IMR-90 (cell line): ENCODE measurements at regions not wholly inside any gene's neighbourhood (a gene's known extent, or its start where the extent isn't known, plus 50 kb on each side); places are given as distances from the start of the nearest gene placed in this dataset.

Experiments used
- ATAC-seq: fragments of 200-7000 bp; cut with Tn5 transposase; 2 replicates; pipeline ENCODE4 v1.9.1; 2020; ENCODE audit warnings: low read depth, mild to moderate bottlenecking, moderate library complexity
- BruUV-seq: library from RNA; stranded (reverse); fragments of 400-500 nt; replicated peaks from 2 replicates; lab custom pipeline; 2021; lab: Mats Ljungman, UMichigan
- CTCF ChIA-PET: fragments of 300-600 bp; formaldehyde crosslinking; extraction: SDS; loops from one replicate; lab custom pipeline; 2021; ENCODE audit warnings: antibody characterized with exemption; lab: Yijun Ruan, JAX
- POLR2A ChIA-PET: fragments of 300-600 bp; sonication (Branson Sonifier 250); formaldehyde crosslinking; loops from one replicate; lab custom pipeline; 2022; ENCODE audit warnings: antibody characterized with exemption; ENCODE audit not compliant: unreplicated experiment; lab: Charles Lee
- DNase-seq: peaks from one replicate; pipeline ENCODE4 v3.0.0; 2013
- H2AFZ ChIP-seq: replicated peaks from 2 replicates; pipeline ENCODE3; 2013; ENCODE audit warnings: low read length, mild to moderate bottlenecking; ENCODE audit not compliant: poor library complexity
- H2AK5ac ChIP-seq: 2 replicates; pipeline ENCODE4 v1.6.1; 2013; ENCODE audit warnings: low read depth, low read length, inconsistent platforms
- H2AK9ac ChIP-seq: replicated peaks from 2 replicates; pipeline ENCODE3; 2013; ENCODE audit warnings: mild to moderate bottlenecking, low read depth, low read length, moderate library complexity; ENCODE audit not compliant: poor library complexity
- H2BK120ac ChIP-seq: 2 replicates; pipeline ENCODE4 v1.6.1; 2013; ENCODE audit warnings: low read depth, low read length, inconsistent platforms
- H2BK15ac ChIP-seq: 3 replicates; pipeline ENCODE4 v1.6.1; 2013; ENCODE audit warnings: low read depth, low read length, inconsistent platforms
- H2BK20ac ChIP-seq: 2 replicates; pipeline ENCODE4 v1.6.1; 2013; ENCODE audit warnings: low read depth, mild to moderate bottlenecking, inconsistent platforms, low read length, moderate library complexity
- H2BK5ac ChIP-seq: 2 replicates; pipeline ENCODE4 v1.6.1; 2013; ENCODE audit warnings: mild to moderate bottlenecking, low read depth, low read length, inconsistent platforms; ENCODE audit not compliant: poor library complexity, severe bottlenecking
- H3K14ac ChIP-seq: replicated peaks from 2 replicates; pipeline ENCODE4 v1.6.1; 2013; ENCODE audit warnings: low read depth, low read length, inconsistent platforms
- H3K18ac ChIP-seq: 2 replicates; pipeline ENCODE4 v1.6.1; 2013; ENCODE audit warnings: low read depth, low read length, control low read depth
- H3K23ac ChIP-seq: 2 replicates; pipeline ENCODE4 v1.6.1; 2013; ENCODE audit warnings: low read depth, low read length, inconsistent platforms
- H3K27ac ChIP-seq: 2 replicates; pipeline ENCODE4 v1.5.1; 2013; ENCODE audit warnings: mild to moderate bottlenecking, control low read depth, low read length; ENCODE audit not compliant: insufficient read depth
- H3K27me3 ChIP-seq: 2 replicates; pipeline ENCODE4 v1.6.1; 2013; ENCODE audit warnings: low read length; ENCODE audit not compliant: control insufficient read depth, insufficient read depth
- H3K36me3 ChIP-seq: 2 replicates; pipeline ENCODE4 v1.6.1; 2013; ENCODE audit warnings: low read length, mixed read lengths; ENCODE audit not compliant: control insufficient read depth, insufficient read depth
- H3K4ac ChIP-seq: 2 replicates; pipeline ENCODE4 v1.6.1; 2013; ENCODE audit warnings: low read depth, low read length, inconsistent platforms
- H3K4me1 ChIP-seq: 2 replicates; pipeline ENCODE4 v1.6.1; 2013; ENCODE audit warnings: low read length, mixed read lengths; ENCODE audit not compliant: control insufficient read depth, insufficient read depth
- H3K4me2 ChIP-seq: 2 replicates; pipeline ENCODE4 v1.6.1; 2013; ENCODE audit warnings: low read depth, mild to moderate bottlenecking, control low read depth, low read length, moderate library complexity
- H3K4me3 ChIP-seq: 2 replicates; pipeline ENCODE4 v1.5.1; 2013; ENCODE audit warnings: low read depth, mild to moderate bottlenecking, control low read depth, low read length, moderate library complexity; ENCODE audit not compliant: insufficient read depth
- H3K56ac ChIP-seq: 2 replicates; pipeline ENCODE4 v1.6.1; 2013; ENCODE audit warnings: low read length, inconsistent platforms; ENCODE audit not compliant: insufficient read depth; ENCODE audit errors: extremely low read depth
- H3K79me1 ChIP-seq, 2 experiments: 2 replicates each; pipeline ENCODE4 v1.6.1; 2013; ENCODE audit warnings: low read length in 2 of 2, inconsistent platforms in 1 of 2, low read depth in 1 of 2
- H3K9ac ChIP-seq: 2 replicates; pipeline ENCODE4 v1.6.1; 2013; ENCODE audit warnings: low read depth, low read length, control low read depth
- H3K9me1 ChIP-seq: 2 replicates; pipeline ENCODE4 v1.6.1; 2013; ENCODE audit warnings: low read length, inconsistent platforms; ENCODE audit not compliant: insufficient read depth
- H3K9me3 ChIP-seq: 2 replicates; pipeline ENCODE4 v1.6.1; 2013; ENCODE audit warnings: low read length; ENCODE audit not compliant: control insufficient read depth, insufficient read depth
- H4K20me1 ChIP-seq: 2 replicates; pipeline ENCODE4 v1.6.1; 2013; ENCODE audit warnings: low read length, inconsistent platforms; ENCODE audit not compliant: insufficient read depth
- H4K5ac ChIP-seq: 2 replicates; pipeline ENCODE4 v1.6.1; 2013; ENCODE audit warnings: mild to moderate bottlenecking, low read depth, low read length, control low read depth
- H4K8ac ChIP-seq, 2 experiments: 2 replicates each; pipeline ENCODE4 v1.6.1; 2013; ENCODE audit warnings: low read depth in 2 of 2, low read length in 2 of 2, control low read depth in 1 of 2, inconsistent platforms in 1 of 2
- H4K91ac ChIP-seq: 2 replicates; pipeline ENCODE4 v1.6.1; 2013; ENCODE audit warnings: low read depth, low read length, inconsistent platforms; ENCODE audit not compliant: insufficient read depth
- BHLHE40 ChIP-seq: fragments of 150-350 bp; IDR thresholded peaks from 2 replicates; pipeline ENCODE4 v1.6.1; 2016; ENCODE audit warnings: mild to moderate bottlenecking, low read depth, low read length
- CEBPB ChIP-seq: IDR thresholded peaks from 2 replicates; pipeline ENCODE4 v1.6.1; 2012; ENCODE audit warnings: low read depth, low read length, improper control_type of control experiment
- CTCF ChIP-seq: conservative IDR thresholded peaks from 2 replicates; pipeline ENCODE4 v1.5.1; 2012; ENCODE audit warnings: mild to moderate bottlenecking, low read depth, low read length, improper control_type of control experiment
- ELK1 ChIP-seq: fragments of 150-350 bp; IDR thresholded peaks from 2 replicates; pipeline ENCODE4 v1.6.1; 2016; ENCODE audit warnings: low read depth, mild to moderate bottlenecking, low read length, moderate library complexity, borderline replicate concordance
- MAFK ChIP-seq: IDR thresholded peaks from 2 replicates; pipeline ENCODE4 v1.6.1; 2012; ENCODE audit warnings: low read depth, low read length, improper control_type of control experiment
- MXI1 ChIP-seq: IDR thresholded peaks from 2 replicates; pipeline ENCODE4 v1.6.1; 2012; ENCODE audit warnings: low read depth, mild to moderate bottlenecking, low read length, moderate library complexity, borderline replicate concordance
- NFE2L2 ChIP-seq: fragments of 150-350 bp; IDR thresholded peaks from 2 replicates; pipeline ENCODE4 v1.6.1; 2016; ENCODE audit warnings: low read depth, mild to moderate bottlenecking, low read length
- RAD21 ChIP-seq: IDR thresholded peaks from 2 replicates; pipeline ENCODE4 v1.6.1; 2012; ENCODE audit warnings: low read length, improper control_type of control experiment
- RCOR1 ChIP-seq: IDR thresholded peaks from 2 replicates; pipeline ENCODE4 v1.6.1; 2012; ENCODE audit warnings: mild to moderate bottlenecking, low read length, improper control_type of control experiment; ENCODE audit not compliant: insufficient replicate concordance
- RFX5 ChIP-seq: IDR thresholded peaks from 2 replicates; pipeline ENCODE4 v1.8.0; 2012; ENCODE audit warnings: low read depth, mild to moderate bottlenecking, low read length, moderate library complexity
- SMC3 ChIP-seq: fragments of 150-350 bp; IDR thresholded peaks from 2 replicates; pipeline ENCODE4 v1.6.1; 2016; ENCODE audit warnings: low read depth, mild to moderate bottlenecking, antibody characterized with exemption, low read length, moderate library complexity
- WGBS, 2 experiments: methylation state at CpG; one replicate each; pipeline versions ENCODE4 v1.1.5 to v1.1.7; 2013; ENCODE audit warnings: missing lambda C conversion rate in 2 of 2; ENCODE audit not compliant: insufficient read length in 1 of 2; ENCODE audit errors: extremely low coverage in 2 of 2; 5-methylcytosine and 5-hydroxymethylcytosine counted together
- dilution Hi-C: fragments of 300-500 bp; cut with HindIII; formaldehyde crosslinking; loops from one replicate; pipeline ENCODE4 v1.14.3; 2018; ENCODE audit warnings: low sequenced_read_pairs; ENCODE audit not compliant: unreplicated experiment
- in situ Hi-C: fragments of 300-500 bp; cut with MboI; formaldehyde crosslinking; loops from 3 replicates; pipeline ENCODE4 v1.14.3; 2019; ENCODE audit warnings: low sequenced_read_pairs, inconsistent platforms, mixed read lengths
- intact Hi-C: fragments of 100-400 bp; cut with micrococcal nuclease; formaldehyde crosslinking; loops from 2 replicates; pipeline ENCODE4 v1.10.0; 2022

GRCh38 chr1:5338466-5338865 is 653.8 kb downstream of the NPHP4 start:
- peaks cover 46% of the 10 kb centered on the region for H3K9me3 ChIP-seq
- H3K79me1 ChIP-seq, result no peaks in the 10 kb centered on the region
- H3K9ac ChIP-seq, result no peak overlapping the region
- ChIA-PET POLR2A (no interaction called here), CTCF (no interaction called here)
- ATAC-seq (no peak), DNase-seq (no peak)
- in situ Hi-C loops, result no loop called here
- H4K8ac ChIP-seq, result no peak overlapping the region
- no peak overlapping the region for H2BK5ac ChIP-seq
- no peak overlapping the region for H3K14ac ChIP-seq
- H4K91ac ChIP-seq, result no peak overlapping the region
- H2AK9ac ChIP-seq, result no peak overlapping the region
- H3K18ac ChIP-seq, result no peak overlapping the region
- H2BK20ac ChIP-seq, result no peak overlapping the region
- no peak overlapping the region for H2BK15ac ChIP-seq
- no peaks in the 10 kb centered on the region for H4K20me1 ChIP-seq
- H3K36me3 ChIP-seq, result no peaks in the 10 kb centered on the region
- WGBS, 2 experiments, result no CpG with 5 or more reads among the region's 2 CpGs
- no peaks in the 10 kb centered on the region for H3K27me3 ChIP-seq
- no peaks in the 10 kb centered on the region for H3K9me1 ChIP-seq
- no peak overlapping the region for H3K4me2 ChIP-seq
- BruUV-seq, result no TSS peak
- no peak overlapping the region for H4K5ac ChIP-seq
- H3K23ac ChIP-seq, result no peak overlapping the region
- H3K4me3 ChIP-seq, result no peak overlapping the region
- no peak overlapping the region for H3K56ac ChIP-seq
- TF ChIP-seq RCOR1 (no peak), NFE2L2 (no peak), CTCF (no peak), RFX5 (no peak), MAFK (no peak), SMC3 (no peak), CEBPB (no peak), MXI1 (no peak), ELK1 (no peak), BHLHE40 (no peak), RAD21 (no peak)
- H3K4ac ChIP-seq, result no peak overlapping the region
- no peak overlapping the region for H2AK5ac ChIP-seq
- no peak overlapping the region for H2BK120ac ChIP-seq
- dilution Hi-C loops, result no loop called here
- H3K27ac ChIP-seq, result no peak overlapping the region
- no peaks in the 10 kb centered on the region for H3K4me1 ChIP-seq
- no peak overlapping the region for H2AFZ ChIP-seq
- intact Hi-C loops, result no loop called here
